Loucy (cell line): ENCODE measurements at regions not wholly inside any gene's neighbourhood (a gene's known extent, or its start where the extent isn't known, plus 50 kb on each side); places are given as distances from the start of the nearest gene placed in this dataset.

Experiments used
- CTCF ChIP-seq: fragments of 200-600 bp; sonication (generic); conservative IDR thresholded peaks from 2 replicates; pipeline ENCODE4 v1.5.1; 2014; ENCODE audit warnings: mild to moderate bottlenecking, antibody characterized with exemption, low read length
- EZH2phosphoT487 ChIP-seq: fragments of 200-600 bp; IDR thresholded peaks from 2 replicates; pipeline ENCODE4 v1.6.1; 2018; ENCODE audit warnings: antibody characterized with exemption, mild to moderate bottlenecking, moderate library complexity, borderline replicate concordance

GRCh38 chr9:90074316-90074962 is 469.6 kb downstream of the GADD45G start:
- TF ChIP-seq CTCF = no peak
- TF ChIP-seq EZH2phosphoT487 = no peak
